Parathyroid adenoma (tissue), 2 donors: ENCODE measurements at regions not wholly inside any gene's neighbourhood (a gene's known extent, or its start where the extent isn't known, plus 50 kb on each side); places are given as distances from the start of the nearest gene placed in this dataset.

Experiments used
- H2AFZ ChIP-seq: fragments of 300-600 bp; sonication (generic); one replicate; pipeline ENCODE4 v1.7.0; 2017; ENCODE audit warnings: antibody characterized with exemption, mild to moderate bottlenecking
- H3K27ac ChIP-seq: fragments of 300-600 bp; sonication (generic); one replicate; pipeline ENCODE4 v1.7.0; 2017
- H3K27me3 ChIP-seq: fragments of 300-600 bp; sonication (generic); one replicate; pipeline ENCODE4 v1.7.0; 2017; ENCODE audit warnings: low read length; ENCODE audit not compliant: control insufficient read depth, insufficient read depth
- H3K36me3 ChIP-seq: fragments of 300-600 bp; sonication (generic); one replicate; pipeline ENCODE4 v1.7.0; 2017; ENCODE audit warnings: low read length; ENCODE audit not compliant: control insufficient read depth, insufficient read depth
- H3K4me1 ChIP-seq: fragments of 300-600 bp; sonication (generic); one replicate; pipeline ENCODE4 v1.7.0; 2017; ENCODE audit warnings: control low read depth
- H3K4me2 ChIP-seq: fragments of 300-600 bp; sonication (generic); one replicate; pipeline ENCODE4 v1.7.0; 2017; ENCODE audit warnings: low read length
- H3K4me3 ChIP-seq: fragments of 300-600 bp; sonication (generic); one replicate; pipeline ENCODE4 v1.7.0; 2017; ENCODE audit warnings: low read depth, low read length
- H3K79me2 ChIP-seq: fragments of 300-600 bp; sonication (generic); one replicate; pipeline ENCODE4 v1.7.0; 2017; ENCODE audit warnings: control low read depth
- H3K9ac ChIP-seq: fragments of 300-600 bp; sonication (generic); one replicate; pipeline ENCODE4 v1.7.0; 2017; ENCODE audit warnings: mild to moderate bottlenecking
- H3K9me3 ChIP-seq: fragments of 300-600 bp; sonication (generic); one replicate; pipeline ENCODE4 v1.7.0; 2017; ENCODE audit warnings: low read length; ENCODE audit not compliant: control insufficient read depth
- TF ChIP-seq, protein P1 (sequence below): fragments of 300-600 bp; sonication (generic); IDR thresholded peaks from one replicate; pipeline ENCODE4 v1.7.0; 2017; ENCODE audit warnings: antibody characterized with exemption, mild to moderate bottlenecking
- donor health status: primary hyperparathyroidism.

DNA sequence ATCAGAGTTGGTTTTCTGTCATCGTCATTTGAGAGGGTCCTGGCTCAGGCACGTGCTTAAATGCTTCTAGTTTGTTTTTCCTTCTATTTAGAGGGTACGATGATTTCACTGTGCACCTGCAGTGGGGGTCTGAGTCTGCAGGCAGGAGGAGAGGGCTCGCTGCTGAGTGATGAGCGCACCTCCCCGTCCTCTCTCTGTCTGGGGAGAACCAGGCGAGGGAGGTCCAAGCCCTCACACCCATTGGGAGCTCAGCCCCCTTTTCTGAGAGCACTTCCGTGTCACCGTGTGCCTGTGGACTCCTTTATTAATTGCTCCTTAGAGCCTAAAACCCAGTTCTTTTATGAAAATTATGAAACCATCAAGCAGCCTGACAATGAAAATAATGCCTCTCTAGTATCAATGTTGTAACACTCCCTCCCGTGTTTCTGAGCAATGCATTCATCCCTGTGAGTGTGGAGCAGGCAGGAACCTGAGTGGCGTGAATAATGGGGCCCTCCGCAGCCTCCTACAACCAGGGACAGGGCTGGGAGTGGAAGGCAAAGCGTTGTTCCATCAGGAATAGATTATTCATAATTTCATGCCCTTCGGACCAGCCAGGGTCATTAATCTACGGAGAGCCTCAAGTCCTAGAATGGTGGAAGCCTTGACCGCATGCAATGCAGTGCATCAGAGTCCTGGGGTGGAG is 191.6 kb downstream of the UQCRFS1 start:
- H3K79me2 ChIP-seq, result no peaks in the 10 kb centered on the region
- H3K4me1 ChIP-seq, result no peaks in the 10 kb centered on the region
- H3K9ac ChIP-seq, result no peak overlapping the region
- H3K9me3 ChIP-seq, result no peaks in the 10 kb centered on the region
- H3K4me2 ChIP-seq, result no peak overlapping the region
- no peak overlapping the region for H3K4me3 ChIP-seq
- TF ChIP-seq, protein P1, sequence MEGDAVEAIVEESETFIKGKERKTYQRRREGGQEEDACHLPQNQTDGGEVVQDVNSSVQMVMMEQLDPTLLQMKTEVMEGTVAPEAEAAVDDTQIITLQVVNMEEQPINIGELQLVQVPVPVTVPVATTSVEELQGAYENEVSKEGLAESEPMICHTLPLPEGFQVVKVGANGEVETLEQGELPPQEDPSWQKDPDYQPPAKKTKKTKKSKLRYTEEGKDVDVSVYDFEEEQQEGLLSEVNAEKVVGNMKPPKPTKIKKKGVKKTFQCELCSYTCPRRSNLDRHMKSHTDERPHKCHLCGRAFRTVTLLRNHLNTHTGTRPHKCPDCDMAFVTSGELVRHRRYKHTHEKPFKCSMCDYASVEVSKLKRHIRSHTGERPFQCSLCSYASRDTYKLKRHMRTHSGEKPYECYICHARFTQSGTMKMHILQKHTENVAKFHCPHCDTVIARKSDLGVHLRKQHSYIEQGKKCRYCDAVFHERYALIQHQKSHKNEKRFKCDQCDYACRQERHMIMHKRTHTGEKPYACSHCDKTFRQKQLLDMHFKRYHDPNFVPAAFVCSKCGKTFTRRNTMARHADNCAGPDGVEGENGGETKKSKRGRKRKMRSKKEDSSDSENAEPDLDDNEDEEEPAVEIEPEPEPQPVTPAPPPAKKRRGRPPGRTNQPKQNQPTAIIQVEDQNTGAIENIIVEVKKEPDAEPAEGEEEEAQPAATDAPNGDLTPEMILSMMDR, result no peak
- no peaks in the 10 kb centered on the region for H3K36me3 ChIP-seq
- no peak overlapping the region for H2AFZ ChIP-seq
- H3K27ac ChIP-seq, result no peak overlapping the region
- no peaks in the 10 kb centered on the region for H3K27me3 ChIP-seq

GRCh38 chr19:29019403-29019802 is 193.5 kb downstream of the UQCRFS1 start:
- H3K4me1 ChIP-seq, result no peaks in the 10 kb centered on the region
- H3K9me3 ChIP-seq, result no peaks in the 10 kb centered on the region
- H3K9ac ChIP-seq, result no peak overlapping the region
- no peak overlapping the region for H3K27ac ChIP-seq
- H3K4me2 ChIP-seq, result no peak overlapping the region
- TF ChIP-seq, protein P1, result no peak
- H3K4me3 ChIP-seq, result no peak overlapping the region
- no peaks in the 10 kb centered on the region for H3K27me3 ChIP-seq
- H3K79me2 ChIP-seq, result no peaks in the 10 kb centered on the region
- H2AFZ ChIP-seq, result no peak overlapping the region
- no peaks in the 10 kb centered on the region for H3K36me3 ChIP-seq

DNA sequence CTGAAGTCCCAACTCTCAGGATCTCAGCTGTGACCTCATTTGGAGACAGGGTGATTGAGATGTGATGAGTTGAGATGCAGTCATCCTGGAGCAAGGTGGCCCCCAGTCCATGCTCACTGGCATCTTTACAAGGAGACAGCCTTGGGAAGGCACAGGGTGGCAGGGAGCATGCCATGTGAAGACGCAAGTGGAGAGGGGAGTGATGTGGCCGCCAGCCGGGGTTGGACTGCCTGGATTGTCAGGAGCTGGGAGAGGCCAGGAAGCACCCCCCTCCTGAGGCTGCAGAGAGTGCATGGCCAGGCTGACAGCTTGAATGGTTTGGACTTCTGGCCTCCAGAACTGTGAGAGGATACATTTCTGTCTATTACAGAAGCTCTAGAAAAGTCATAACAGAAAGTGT is 194.4 kb downstream of the UQCRFS1 start:
- Histone ChIP-seq H3K36me3 (no peaks in the 10 kb centered on the region), H3K4me1 (no peaks in the 10 kb centered on the region), H3K4me2 (no peak overlapping the region), H3K9ac (no peak overlapping the region), H3K4me3 (no peak overlapping the region), H3K79me2 (no peaks in the 10 kb centered on the region), H2AFZ (no peak overlapping the region), H3K27ac (no peak overlapping the region), H3K9me3 (no peaks in the 10 kb centered on the region), H3K27me3 (no peaks in the 10 kb centered on the region)
- TF ChIP-seq, protein P1, result no peak

DNA sequence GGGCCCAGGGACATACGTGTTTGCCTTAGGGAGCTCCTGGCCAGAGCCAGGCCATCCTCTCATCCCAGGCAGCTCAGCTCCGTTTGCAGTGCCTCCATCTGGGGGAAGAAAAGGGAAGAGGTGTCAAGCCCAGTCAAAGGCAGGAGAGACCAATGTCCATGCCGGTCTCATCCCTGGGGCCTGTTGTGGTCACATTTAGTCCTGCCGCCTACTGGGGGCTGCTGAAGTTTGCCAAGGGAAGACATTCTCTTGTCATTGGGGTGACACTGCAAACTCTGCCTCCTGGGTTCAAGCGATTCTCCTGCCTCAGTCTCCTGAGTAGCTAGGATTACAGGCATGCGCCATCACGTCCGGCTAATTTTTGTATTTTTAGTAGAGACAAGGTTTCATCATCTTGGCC is 195.2 kb downstream of the UQCRFS1 start:
- Histone ChIP-seq H3K36me3 (no peaks in the 10 kb centered on the region), H3K4me2 (no peak overlapping the region), H3K27ac (no peak overlapping the region), H3K4me3 (no peak overlapping the region), H3K4me1 (no peaks in the 10 kb centered on the region), H2AFZ (no peak overlapping the region), H3K9me3 (no peaks in the 10 kb centered on the region), H3K27me3 (no peaks in the 10 kb centered on the region), H3K9ac (no peak overlapping the region), H3K79me2 (no peaks in the 10 kb centered on the region)
- TF ChIP-seq, protein P1, result no peak
